ENCODE measurements at regions not wholly inside any gene's neighbourhood (a gene's known extent, or its start where the extent isn't known, plus 50 kb on each side); places are given as distances from the start of the nearest gene placed in this dataset.

- TF ChIP-seq, protein P1, sequence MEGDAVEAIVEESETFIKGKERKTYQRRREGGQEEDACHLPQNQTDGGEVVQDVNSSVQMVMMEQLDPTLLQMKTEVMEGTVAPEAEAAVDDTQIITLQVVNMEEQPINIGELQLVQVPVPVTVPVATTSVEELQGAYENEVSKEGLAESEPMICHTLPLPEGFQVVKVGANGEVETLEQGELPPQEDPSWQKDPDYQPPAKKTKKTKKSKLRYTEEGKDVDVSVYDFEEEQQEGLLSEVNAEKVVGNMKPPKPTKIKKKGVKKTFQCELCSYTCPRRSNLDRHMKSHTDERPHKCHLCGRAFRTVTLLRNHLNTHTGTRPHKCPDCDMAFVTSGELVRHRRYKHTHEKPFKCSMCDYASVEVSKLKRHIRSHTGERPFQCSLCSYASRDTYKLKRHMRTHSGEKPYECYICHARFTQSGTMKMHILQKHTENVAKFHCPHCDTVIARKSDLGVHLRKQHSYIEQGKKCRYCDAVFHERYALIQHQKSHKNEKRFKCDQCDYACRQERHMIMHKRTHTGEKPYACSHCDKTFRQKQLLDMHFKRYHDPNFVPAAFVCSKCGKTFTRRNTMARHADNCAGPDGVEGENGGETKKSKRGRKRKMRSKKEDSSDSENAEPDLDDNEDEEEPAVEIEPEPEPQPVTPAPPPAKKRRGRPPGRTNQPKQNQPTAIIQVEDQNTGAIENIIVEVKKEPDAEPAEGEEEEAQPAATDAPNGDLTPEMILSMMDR (IDR thresholded peaks at IDR 0.05; ENCODE audit: borderline replicate concordance, extremely low read depth, low read length, poor library complexity, severe bottlenecking): no peak
- no peak for TF ChIP-seq EZH2 (IDR thresholded peaks at IDR 0.05; ENCODE audit: borderline replicate concordance, low read depth, low read length, severe bottlenecking)
These were observed 91.9 kb downstream of the FOXF2 start for GRCh38 chr6:1481286-1481685.

Data from DND-41 (cell line).